Panc1 (cell line): ENCODE measurements at regions not wholly inside any gene's neighbourhood (a gene's known extent, or its start where the extent isn't known, plus 50 kb on each side); places are given as distances from the start of the nearest gene placed in this dataset.

Experiments used
- CTCF ChIP-seq: fragments of 450-650 bp; IDR thresholded peaks from 2 replicates; pipeline ENCODE4 v1.5.1; 2017; ENCODE audit warnings: mild to moderate bottlenecking
- SIN3A ChIP-seq: IDR thresholded peaks from 2 replicates; pipeline ENCODE4 v1.6.1; 2012; ENCODE audit warnings: low read depth, mild to moderate bottlenecking, low read length, moderate library complexity, borderline replicate concordance; ENCODE audit not compliant: insufficient read depth
- TF ChIP-seq, protein P1 (sequence below), 2 experiments: IDR thresholded peaks; 2 replicates each; pipeline ENCODE4 v1.6.1; 2011 to 2012; ENCODE audit warnings: low read depth in 2 of 2, control low read depth in 1 of 2, low read length in 1 of 2, mild to moderate bottlenecking in 1 of 2, moderate library complexity in 1 of 2; ENCODE audit not compliant: insufficient read depth in 1 of 2

DNA sequence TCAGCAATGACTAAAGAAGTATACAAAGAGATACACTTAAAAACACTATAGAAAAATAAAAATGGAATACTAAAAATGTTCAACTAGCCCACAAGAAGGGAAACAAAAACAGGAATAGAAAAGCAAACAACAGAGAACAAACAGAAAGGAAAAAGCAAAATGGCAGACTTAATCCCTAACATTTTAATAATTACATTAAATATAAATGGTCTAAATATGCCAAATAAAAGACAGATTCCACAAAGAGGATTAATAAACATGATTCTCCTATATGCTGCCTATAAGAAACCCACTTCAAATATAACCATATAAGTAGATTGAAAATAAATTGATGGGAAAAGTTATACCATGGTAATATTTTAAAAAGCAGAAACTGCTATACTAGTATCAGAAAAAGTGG is 83.5 kb upstream of the GPR45 start:
- TF ChIP-seq CTCF: no peak
- TF ChIP-seq, protein P1, sequence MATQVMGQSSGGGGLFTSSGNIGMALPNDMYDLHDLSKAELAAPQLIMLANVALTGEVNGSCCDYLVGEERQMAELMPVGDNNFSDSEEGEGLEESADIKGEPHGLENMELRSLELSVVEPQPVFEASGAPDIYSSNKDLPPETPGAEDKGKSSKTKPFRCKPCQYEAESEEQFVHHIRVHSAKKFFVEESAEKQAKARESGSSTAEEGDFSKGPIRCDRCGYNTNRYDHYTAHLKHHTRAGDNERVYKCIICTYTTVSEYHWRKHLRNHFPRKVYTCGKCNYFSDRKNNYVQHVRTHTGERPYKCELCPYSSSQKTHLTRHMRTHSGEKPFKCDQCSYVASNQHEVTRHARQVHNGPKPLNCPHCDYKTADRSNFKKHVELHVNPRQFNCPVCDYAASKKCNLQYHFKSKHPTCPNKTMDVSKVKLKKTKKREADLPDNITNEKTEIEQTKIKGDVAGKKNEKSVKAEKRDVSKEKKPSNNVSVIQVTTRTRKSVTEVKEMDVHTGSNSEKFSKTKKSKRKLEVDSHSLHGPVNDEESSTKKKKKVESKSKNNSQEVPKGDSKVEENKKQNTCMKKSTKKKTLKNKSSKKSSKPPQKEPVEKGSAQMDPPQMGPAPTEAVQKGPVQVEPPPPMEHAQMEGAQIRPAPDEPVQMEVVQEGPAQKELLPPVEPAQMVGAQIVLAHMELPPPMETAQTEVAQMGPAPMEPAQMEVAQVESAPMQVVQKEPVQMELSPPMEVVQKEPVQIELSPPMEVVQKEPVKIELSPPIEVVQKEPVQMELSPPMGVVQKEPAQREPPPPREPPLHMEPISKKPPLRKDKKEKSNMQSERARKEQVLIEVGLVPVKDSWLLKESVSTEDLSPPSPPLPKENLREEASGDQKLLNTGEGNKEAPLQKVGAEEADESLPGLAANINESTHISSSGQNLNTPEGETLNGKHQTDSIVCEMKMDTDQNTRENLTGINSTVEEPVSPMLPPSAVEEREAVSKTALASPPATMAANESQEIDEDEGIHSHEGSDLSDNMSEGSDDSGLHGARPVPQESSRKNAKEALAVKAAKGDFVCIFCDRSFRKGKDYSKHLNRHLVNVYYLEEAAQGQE (IDR thresholded peaks at IDR 0.05; ENCODE audit: insufficient read depth in 1 of 2, low read depth in 2 of 2, low read length in 1 of 2): no peak
- TF ChIP-seq SIN3A: no peak
